GM13976 (cell line): ENCODE measurements at regions not wholly inside any gene's neighbourhood (a gene's known extent, or its start where the extent isn't known, plus 50 kb on each side); places are given as distances from the start of the nearest gene placed in this dataset.

ENCODE experiments used
- DNase-seq: peaks from one replicate; pipeline ENCODE4 v3.0.0; 2012; ENCODE audit warnings: low spot score
- CTCF ChIP-seq: IDR thresholded peaks from 2 replicates; pipeline ENCODE4 v1.5.1; 2012; ENCODE audit warnings: borderline replicate concordance, mild to moderate bottlenecking; ENCODE audit not compliant: insufficient read depth; ENCODE audit errors: extremely low read depth, missing control alignments, control extremely low read depth
- in situ Hi-C: fragments of 300-500 bp; cut with MboI; formaldehyde crosslinking; loops from one replicate; pipeline ENCODE4 v1.12.0; 2022; ENCODE audit warnings: low sequenced_read_pairs, mixed read lengths, inconsistent platforms; ENCODE audit not compliant: unreplicated experiment

GRCh38 chr2:211162911-211163310 is 606.5 kb downstream of the CPS1 start:
- TF ChIP-seq CTCF: no peak
- in situ Hi-C loops: no loop called here
- no peak for DNase-seq

GRCh38 chr2:211170843-211171242 is 614.4 kb downstream of the CPS1 start:
- in situ Hi-C loops: no loop called here
- TF ChIP-seq CTCF: no peak
- DNase-seq: no peak

- no peak for TF ChIP-seq CTCF
- DNase-seq: no peak
Measured at GRCh38 chr2:211174021-211174420, 617.6 kb downstream of the CPS1 start.

GRCh38 chr2:211174631-211175030 is 618.2 kb downstream of the CPS1 start:
- TF ChIP-seq CTCF: no peak
- no peak for DNase-seq
- in situ Hi-C loops: no loop called here

More at GRCh38 chr2:211174021-211174420, 617.6 kb downstream of the CPS1 start:
- in situ Hi-C loops: no loop called here

GRCh38 chr2:211175956-211176355 is 619.6 kb downstream of the CPS1 start:
- DNase-seq: no peak
- in situ Hi-C loops: no loop called here
- no peak for TF ChIP-seq CTCF

- in situ Hi-C loops: no loop called here
- TF ChIP-seq CTCF: no peak
- no peak for DNase-seq
Measured at GRCh38 chr2:211176514-211177141, 620.2 kb downstream of the CPS1 start.
